B cell (primary cell): ENCODE measurements at regions not wholly inside any gene's neighbourhood (a gene's known extent, or its start where the extent isn't known, plus 50 kb on each side); places are given as distances from the start of the nearest gene placed in this dataset.

Experiments
- ATAC-seq: fragments of 200-7000 bp; cut with Tn5 transposase; one replicate; pipeline ENCODE4 v1.10.0; 2021; ENCODE audit warnings: low read depth, mild to moderate bottlenecking, moderate number of reproducible peaks, moderate library complexity
- CTCF ChIA-PET: fragments of 350-600 bp; sonication (Branson Sonifier 250); formaldehyde crosslinking; loops from one replicate; lab custom pipeline; 2021; ENCODE audit warnings: antibody characterized with exemption, inconsistent platforms; lab: Charles Lee
- POLR2A ChIA-PET: fragments of 350-600 bp; sonication (Branson Sonifier 250); formaldehyde crosslinking; loops from one replicate; lab custom pipeline; 2021; ENCODE audit warnings: antibody characterized with exemption; lab: Charles Lee
- DNase-seq: peaks from one replicate; pipeline ENCODE4 v3.0.0; 2013
- H2AFZ ChIP-seq: 2 replicates; pipeline ENCODE4 v1.6.1; 2012; ENCODE audit warnings: mild to moderate bottlenecking, low read depth, low read length; ENCODE audit not compliant: insufficient read depth, poor library complexity, severe bottlenecking
- H3K27ac ChIP-seq, 2 donors: 1 replicate in 1 of 2; 2 replicates in 1 of 2; pipeline ENCODE4 v1.5.1; 2012 to 2013; ENCODE audit warnings: low read length in 2 of 2, mild to moderate bottlenecking in 2 of 2, moderate library complexity in 1 of 2
- H3K27me3 ChIP-seq, 4 experiments: fragments of 200-600 bp in 1 of 4; sonication (generic) in 1 of 4; replicated peaks in 1 of 4; 1 replicate in 2 of 4; 2 replicates in 2 of 4; pipeline versions ENCODE4 v1.6.1 to v1.7.0; 2013 to 2016; ENCODE audit warnings: low read length in 3 of 4, mild to moderate bottlenecking in 2 of 4, mixed read lengths in 1 of 4, moderate library complexity in 1 of 4; ENCODE audit not compliant: insufficient read depth in 4 of 4, control insufficient read depth in 3 of 4; ENCODE audit errors: control extremely low read depth in 1 of 4
- H3K36me3 ChIP-seq, 2 experiments: replicated peaks in 1 of 2; 1 replicate in 1 of 2; 2 replicates in 1 of 2; pipeline versions ENCODE4 v1.6.1 to v1.7.1; 2013; ENCODE audit warnings: low read length in 1 of 2; ENCODE audit not compliant: insufficient read depth in 2 of 2, control insufficient read depth in 1 of 2; ENCODE audit errors: control extremely low read depth in 1 of 2, extremely low read depth in 1 of 2
- H3K4me1 ChIP-seq, 2 donors: fragments of 200-600 bp in 1 of 2; sonication (generic) in 1 of 2; 1 replicate in 1 of 2; 2 replicates in 1 of 2; pipeline versions ENCODE4 v1.5.1 to v1.6.1; 2013 to 2017; ENCODE audit warnings: low read length in 2 of 2; ENCODE audit not compliant: control insufficient read depth in 2 of 2, insufficient read depth in 2 of 2
- H3K4me2 ChIP-seq: replicated peaks from 2 replicates; pipeline ENCODE3; 2012; ENCODE audit warnings: mild to moderate bottlenecking, low read depth, low read length; ENCODE audit not compliant: poor library complexity, severe bottlenecking
- H3K4me3 ChIP-seq, 5 experiments: fragments of 200-600 bp in 1 of 5; sonication (generic) in 1 of 5; 1 replicate in 3 of 5; 2 replicates in 2 of 5; pipeline versions ENCODE4 v1.5.1 to v1.7.0; 2011 to 2016; ENCODE audit warnings: low read length in 4 of 5, mild to moderate bottlenecking in 4 of 5, low read depth in 2 of 5, control low read depth in 1 of 5, moderate library complexity in 1 of 5; ENCODE audit not compliant: insufficient read depth in 1 of 5; ENCODE audit errors: control extremely low read depth in 1 of 5, extremely low read depth in 1 of 5
- H3K79me2 ChIP-seq: fragments of 200-600 bp; sonication (generic); one replicate; pipeline ENCODE4 v1.6.0; 2016; ENCODE audit warnings: low read length; ENCODE audit not compliant: control insufficient read depth, insufficient read depth
- H3K9ac ChIP-seq: fragments of 200-600 bp; sonication (generic); 2 replicates; pipeline ENCODE4 v1.6.1; 2017; ENCODE audit warnings: mild to moderate bottlenecking, low read length, moderate library complexity
- H3K9me3 ChIP-seq, 3 donors: one replicate each; pipeline versions ENCODE4 v1.6.1 to v1.7.1; 2013; ENCODE audit warnings: low read length in 2 of 3; ENCODE audit not compliant: control insufficient read depth in 2 of 3, insufficient read depth in 1 of 3; ENCODE audit errors: control extremely low read depth in 1 of 3
- H4K20me1 ChIP-seq: 2 replicates; pipeline ENCODE4 v1.6.0; 2012; ENCODE audit warnings: mild to moderate bottlenecking, low read length; ENCODE audit not compliant: insufficient read depth, control insufficient read depth, poor library complexity, severe bottlenecking
- H3K27ac Mint-ChIP-seq: one replicate; pipeline ENCODE4 v1.8.0; 2021; ENCODE audit warnings: mixed read lengths
- H3K27me3 Mint-ChIP-seq: one replicate; pipeline ENCODE4 v1.8.0; 2021; ENCODE audit warnings: mixed read lengths
- H3K4me1 Mint-ChIP-seq: one replicate; pipeline ENCODE4 v1.8.0; 2021; ENCODE audit warnings: mixed read lengths
- H3K4me3 Mint-ChIP-seq: one replicate; pipeline ENCODE4 v1.8.0; 2021; ENCODE audit warnings: mixed read lengths
- H3K9me3 Mint-ChIP-seq: one replicate; pipeline ENCODE4 v1.8.0; 2022; ENCODE audit warnings: mixed read lengths; ENCODE audit not compliant: insufficient read depth
- CTCF ChIP-seq: fragments of 200-600 bp; IDR thresholded peaks from one replicate; pipeline ENCODE4 v1.8.0; 2022; ENCODE audit warnings: antibody characterized with exemption, mild to moderate bottlenecking
- EZH2 ChIP-seq: IDR thresholded peaks from 2 replicates; pipeline ENCODE4 v1.6.1; 2012; ENCODE audit warnings: borderline replicate concordance, low read depth, mild to moderate bottlenecking, moderate library complexity, low read length; ENCODE audit not compliant: insufficient read depth, poor library complexity, severe bottlenecking
- WGBS: methylation state at CpG from one replicate; pipeline ENCODE4 v1.1.5; 2013; ENCODE audit warnings: missing lambda C conversion rate; ENCODE audit not compliant: insufficient coverage; 5-methylcytosine and 5-hydroxymethylcytosine counted together
- intact Hi-C: fragments of 100-400 bp; cut with micrococcal nuclease; formaldehyde crosslinking; loops from one replicate; pipeline ENCODE4 v1.10.0; 2022

- Histone ChIP-seq H3K4me2 (no peak overlapping the region), H3K9me3 (no peaks in the 10 kb centered on the region), H3K9ac (no peak overlapping the region), H4K20me1 (no peaks in the 10 kb centered on the region), H3K79me2 (no peaks in the 10 kb centered on the region), H3K4me1 (no peaks in the 10 kb centered on the region), H3K27ac (no peak overlapping the region), H3K27me3 (no peaks in the 10 kb centered on the region), H3K36me3 (no peaks in the 10 kb centered on the region), H2AFZ (no peak overlapping the region), H3K4me3 (no peak overlapping the region)
- ATAC-seq (no peak), DNase-seq (no peak)
- ChIA-PET POLR2A (no interaction called here), CTCF (no interaction called here)
- no CpG with 5 or more reads among the region's 1 CpG for WGBS
- H3K4me3 Mint-ChIP-seq: no peak overlapping the region
- intact Hi-C loops: no loop called here
- peaks cover 2% of the 10 kb centered on the region for H3K9me3 Mint-ChIP-seq
- H3K27me3 Mint-ChIP-seq: no peaks in the 10 kb centered on the region
- TF ChIP-seq CTCF: no peak
- TF ChIP-seq EZH2: no peak
- H3K27ac Mint-ChIP-seq: no peak overlapping the region
- H3K4me1 Mint-ChIP-seq: no peaks in the 10 kb centered on the region
Observed at GRCh38 chr11:36929401-36929800, 331.4 kb upstream of the RAG2 start.

- Histone ChIP-seq H3K27ac (no peak overlapping the region), H3K79me2 (no peaks in the 10 kb centered on the region), H3K4me3 (no peak overlapping the region), H3K4me1 (no peaks in the 10 kb centered on the region), H3K27me3 (no peaks in the 10 kb centered on the region), H3K9me3 (no peaks in the 10 kb centered on the region), H3K36me3 (no peaks in the 10 kb centered on the region), H4K20me1 (no peaks in the 10 kb centered on the region), H3K4me2 (no peak overlapping the region), H2AFZ (no peak overlapping the region), H3K9ac (no peak overlapping the region)
- intact Hi-C loops: no loop called here
- Mint-ChIP-seq H3K27ac (no peak overlapping the region), H3K4me1 (no peaks in the 10 kb centered on the region), H3K9me3 (peaks cover 2% of the 10 kb centered on the region), H3K27me3 (no peaks in the 10 kb centered on the region), H3K4me3 (no peak overlapping the region)
- no peak for DNase-seq
- no peak for ATAC-seq
- WGBS: no CpG with 5 or more reads among the region's 1 CpG
- ChIA-PET CTCF (no interaction called here), POLR2A (no interaction called here)
- TF ChIP-seq CTCF (no peak), EZH2 (no peak)
Observed at GRCh38 chr11:36928621-36929020, 330.6 kb upstream of the RAG2 start.
